ENCODE measurements at regions not wholly inside any gene's neighbourhood (a gene's known extent, or its start where the extent isn't known, plus 50 kb on each side); places are given as distances from the start of the nearest gene placed in this dataset.

DNA sequence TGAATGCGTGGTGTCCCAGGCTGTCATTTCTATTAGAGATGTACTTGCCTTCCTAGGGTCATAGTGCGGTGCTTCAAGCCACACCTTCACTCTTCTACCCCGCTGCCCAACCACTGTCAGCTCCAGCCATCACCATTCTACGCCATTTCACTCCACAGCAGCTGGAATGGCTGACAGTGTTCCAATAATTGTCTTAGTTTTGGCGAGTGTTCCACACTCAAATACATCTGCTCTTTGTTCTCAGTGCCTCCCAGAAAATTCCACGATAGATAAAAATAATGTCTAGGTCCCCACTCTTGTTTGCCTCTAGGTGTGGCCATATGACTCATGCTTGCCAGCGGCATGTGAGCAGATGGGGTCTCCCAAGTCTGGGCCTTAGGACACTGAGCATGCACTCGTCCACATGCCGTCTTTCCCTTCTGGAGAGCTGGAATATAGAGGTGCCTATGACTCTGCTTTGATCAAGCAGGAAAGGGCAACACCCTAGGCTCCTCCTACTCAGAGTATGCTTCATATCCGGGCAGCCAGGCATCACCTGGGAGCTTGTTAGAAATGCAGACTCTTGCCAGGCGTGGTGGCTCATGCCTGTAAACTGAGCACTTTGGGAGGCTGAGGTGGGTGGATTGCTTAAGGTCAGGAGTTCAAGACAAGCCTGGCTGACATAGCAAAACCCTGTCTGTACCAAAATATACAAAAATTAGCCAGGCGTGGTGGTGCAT lies 163.0 kb downstream of the BRMS1L start:
- intact Hi-C loops (cut with DNase I; ENCODE audit: low total_unique reads), result no loop called here
- H3K4me3 ChIP-seq, result no peak overlapping the region
- H3K27me3 ChIP-seq, result no peaks in the 10 kb centered on the region
- no peak for TF ChIP-seq CTCF (IDR thresholded peaks at IDR 0.05)
- TF ChIP-seq POLR2A (IDR thresholded peaks at IDR 0.05), result no peak
- no peak for TF ChIP-seq POLR2AphosphoS5 (IDR thresholded peaks at IDR 0.05)
- no peaks in the 10 kb centered on the region for H3K9me3 ChIP-seq
- no peaks in the 10 kb centered on the region for H3K36me3 ChIP-seq
- DNase-seq (ENCODE audit: low spot score in 2 of 2), result no peak
- H3K27ac ChIP-seq, result no peak overlapping the region
- H3K4me1 ChIP-seq, result no peaks in the 10 kb centered on the region

GRCh38 chr14:35988550-35988949 lies 162.4 kb downstream of the BRMS1L start:
- intact Hi-C loops (cut with DNase I; ENCODE audit: low total_unique reads), result no loop called here
- no peak overlapping the region for H3K4me3 ChIP-seq

GRCh38 chr14:35987731-35988130 lies 161.6 kb downstream of the BRMS1L start:
- no peaks in the 10 kb centered on the region for H3K4me1 ChIP-seq
- H3K36me3 ChIP-seq, result no peaks in the 10 kb centered on the region
- H3K4me3 ChIP-seq, result no peak overlapping the region
- H3K27ac ChIP-seq, result no peak overlapping the region
- no peak for DNase-seq (ENCODE audit: low spot score in 2 of 2)
- no peak for TF ChIP-seq POLR2A (IDR thresholded peaks at IDR 0.05)
- TF ChIP-seq POLR2AphosphoS5 (IDR thresholded peaks at IDR 0.05), result no peak
- TF ChIP-seq CTCF (IDR thresholded peaks at IDR 0.05), result no peak
- no peaks in the 10 kb centered on the region for H3K9me3 ChIP-seq
- intact Hi-C loops (cut with DNase I; ENCODE audit: low total_unique reads), result no loop called here
- H3K27me3 ChIP-seq, result no peaks in the 10 kb centered on the region

More at GRCh38 chr14:35988550-35988949, 162.4 kb downstream of the BRMS1L start:
- Histone ChIP-seq H3K4me1 (no peaks in the 10 kb centered on the region), H3K36me3 (no peaks in the 10 kb centered on the region), H3K9me3 (no peaks in the 10 kb centered on the region), H3K27ac (no peak overlapping the region), H3K27me3 (no peaks in the 10 kb centered on the region)
- DNase-seq (ENCODE audit: low spot score in 2 of 2), result no peak
- TF ChIP-seq CTCF (IDR thresholded peaks at IDR 0.05), result no peak
- no peak for TF ChIP-seq POLR2A (IDR thresholded peaks at IDR 0.05)
- no peak for TF ChIP-seq POLR2AphosphoS5 (IDR thresholded peaks at IDR 0.05)

DNA sequence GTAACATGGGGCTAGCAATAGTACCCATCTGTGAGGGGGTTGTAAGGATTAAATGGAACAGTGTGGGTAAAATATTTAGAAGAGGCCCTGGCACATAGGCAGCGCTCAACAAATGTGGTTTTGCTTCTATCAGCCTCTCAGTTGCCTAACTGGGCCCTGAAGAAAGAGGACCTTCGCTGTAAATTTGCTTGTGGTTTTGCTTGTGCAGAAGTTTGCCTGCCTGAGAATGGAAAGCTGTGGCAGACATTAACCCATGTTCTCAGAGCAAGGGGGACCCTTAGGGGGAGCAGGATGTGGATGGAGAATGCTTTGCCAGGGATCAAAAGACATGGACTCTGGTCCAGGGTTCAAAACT lies 160.1 kb downstream of the BRMS1L start:
- TF ChIP-seq POLR2AphosphoS5 (IDR thresholded peaks at IDR 0.05), result no peak
- TF ChIP-seq CTCF (IDR thresholded peaks at IDR 0.05), result no peak
- TF ChIP-seq POLR2A (IDR thresholded peaks at IDR 0.05), result no peak
- Histone ChIP-seq H3K27ac (no peak overlapping the region), H3K9me3 (no peaks in the 10 kb centered on the region), H3K4me3 (no peak overlapping the region), H3K27me3 (no peaks in the 10 kb centered on the region), H3K36me3 (no peaks in the 10 kb centered on the region), H3K4me1 (no peaks in the 10 kb centered on the region)
- intact Hi-C loops (cut with DNase I; ENCODE audit: low total_unique reads), result no loop called here
- no peak for DNase-seq (ENCODE audit: low spot score in 2 of 2)

GRCh38 chr14:35985474-35986218 lies 159.5 kb downstream of the BRMS1L start:
- Histone ChIP-seq H3K27me3 (no peaks in the 10 kb centered on the region), H3K4me1 (no peaks in the 10 kb centered on the region), H3K9me3 (no peaks in the 10 kb centered on the region), H3K36me3 (no peaks in the 10 kb centered on the region), H3K4me3 (no peak overlapping the region), H3K27ac (no peak overlapping the region)
- no peak for DNase-seq (ENCODE audit: low spot score in 2 of 2)
- intact Hi-C loops (cut with DNase I; ENCODE audit: low total_unique reads), result no loop called here
- TF ChIP-seq POLR2A (IDR thresholded peaks at IDR 0.05) (no peak), CTCF (IDR thresholded peaks at IDR 0.05) (no peak), POLR2AphosphoS5 (IDR thresholded peaks at IDR 0.05) (no peak)

Measured in breast epithelium (tissue), 4 donors.